ENCODE measurements at regions not wholly inside any gene's neighbourhood (a gene's known extent, or its start where the extent isn't known, plus 50 kb on each side); places are given as distances from the start of the nearest gene placed in this dataset.
"Not testable (repeated sequence)": the region's sequence is repeated elsewhere in the genome, so short reads cannot be mapped to it uniquely, and the experiment has no call there.

- H3K9me3 ChIP-seq, H3K36me3 ChIP-seq, H3K4me3 ChIP-seq, H3K27ac ChIP-seq, DNase-seq, H3K4me1 ChIP-seq, H3K27me3 ChIP-seq: not testable (repeated sequence)
Measured at GRCh38 chr16:21348815-21349214, 70.7 kb upstream of the CRYM start.

- not testable (repeated sequence) for H3K9me3 ChIP-seq, H3K4me3 ChIP-seq, H3K4me1 ChIP-seq, H3K36me3 ChIP-seq, H3K27me3 ChIP-seq, H3K27ac ChIP-seq, DNase-seq
Measured at GRCh38 chr16:21347538-21347937, 69.4 kb upstream of the CRYM start.

- not testable (repeated sequence) for H3K27me3 ChIP-seq, H3K4me3 ChIP-seq, DNase-seq, H3K27ac ChIP-seq, H3K9me3 ChIP-seq, H3K36me3 ChIP-seq, H3K4me1 ChIP-seq
Measured at GRCh38 chr16:21346756-21347491, 68.8 kb upstream of the CRYM start.

GRCh38 chr16:21344361-21344912, 66.3 kb upstream of the CRYM start:
- not testable (repeated sequence) for H3K9me3 ChIP-seq, H3K27ac ChIP-seq, H3K4me1 ChIP-seq, H3K36me3 ChIP-seq, H3K27me3 ChIP-seq, DNase-seq, H3K4me3 ChIP-seq

GRCh38 chr16:21341101-21341500, 63.0 kb upstream of the CRYM start:
- no peaks in the 10 kb centered on the region for H3K36me3 ChIP-seq
- H3K27ac ChIP-seq, result no peak overlapping the region
- H3K9me3 ChIP-seq, result no peaks in the 10 kb centered on the region
- no peaks in the 10 kb centered on the region for H3K27me3 ChIP-seq
- H3K4me3 ChIP-seq, result no peak overlapping the region
- no peak for DNase-seq
- peaks cover 0 to 8% (median 0%) of the 10 kb centered on the region in 4 donors for H3K4me1 ChIP-seq
- no peak for TF ChIP-seq CTCF (IDR thresholded peaks at IDR 0.05)
- no peak for TF ChIP-seq POLR2A (IDR thresholded peaks at IDR 0.05)

- no peak overlapping the region for H3K4me3 ChIP-seq
- peak overlapping the region in 1 of 4 donors; percentile 5 for H3K27ac ChIP-seq
- no peak for DNase-seq
- TF ChIP-seq POLR2A (IDR thresholded peaks at IDR 0.05) (no peak), CTCF (IDR thresholded peaks at IDR 0.05) (no peak)
- H3K27me3 ChIP-seq, result no peaks in the 10 kb centered on the region
- no peaks in the 10 kb centered on the region for H3K9me3 ChIP-seq
- H3K36me3 ChIP-seq, result no peaks in the 10 kb centered on the region
- H3K4me1 ChIP-seq, result peaks cover 0 to 8% (median 0%) of the 10 kb centered on the region in 4 donors
Measured at GRCh38 chr16:21339941-21340340, 61.9 kb upstream of the CRYM start.

- no peak for DNase-seq
- H3K27me3 ChIP-seq, result no peaks in the 10 kb centered on the region
- no peak for TF ChIP-seq POLR2A (IDR thresholded peaks at IDR 0.05)
- TF ChIP-seq CTCF (IDR thresholded peaks at IDR 0.05), result no peak
- peak overlapping the region in 1 of 4 donors; percentile 5 for H3K27ac ChIP-seq
- peaks cover 0 to 8% (median 0%) of the 10 kb centered on the region in 4 donors for H3K4me1 ChIP-seq
- H3K9me3 ChIP-seq, result no peaks in the 10 kb centered on the region
- H3K36me3 ChIP-seq, result peaks cover 0 to 4% (median 0%) of the 10 kb centered on the region in 3 donors
- no peak overlapping the region for H3K4me3 ChIP-seq
Measured at GRCh38 chr16:21339269-21339641, 61.2 kb upstream of the CRYM start.
